Thyroid gland (tissue), 4 donors: ENCODE measurements at regions not wholly inside any gene's neighbourhood (a gene's known extent, or its start where the extent isn't known, plus 50 kb on each side); places are given as distances from the start of the nearest gene placed in this dataset.
"Not testable (repeated sequence)": the region's sequence is repeated elsewhere in the genome, so short reads cannot be mapped to it uniquely, and the experiment has no call there.

ENCODE experiments used
- DNase-seq, 2 donors: peaks; one replicate each; pipeline ENCODE4 v3.0.0-alpha.2; 2019
- H3K27ac ChIP-seq, 3 donors: fragments of 200-600 bp; sonication (generic); 1 replicate in 2 of 3; 2 replicates in 1 of 3; pipeline ENCODE4 v1.5.1; 2016 to 2019; ENCODE audit warnings: mild to moderate bottlenecking in 1 of 3, moderate library complexity in 1 of 3
- H3K27me3 ChIP-seq: fragments of 200-600 bp; sonication (generic); one replicate; pipeline ENCODE4 v1.5.1; 2019
- H3K36me3 ChIP-seq, 2 donors: fragments of 200-600 bp; sonication (generic); one replicate each; pipeline ENCODE4 v1.5.1; 2016 to 2019
- H3K4me1 ChIP-seq, 2 donors: fragments of 200-600 bp; sonication (generic); one replicate each; pipeline ENCODE4 v1.5.1; 2017 to 2019
- H3K4me3 ChIP-seq, 3 donors: fragments of 200-600 bp; sonication (generic); replicated peaks in 1 of 3; 1 replicate in 2 of 3; 2 replicates in 1 of 3; pipeline ENCODE4 v1.5.1; 2016; ENCODE audit warnings: mild to moderate bottlenecking in 1 of 3
- H3K9me3 ChIP-seq: fragments of 200-600 bp; sonication (generic); one replicate; pipeline ENCODE4 v1.5.1; 2017
- POLR2A ChIP-seq, 2 donors: fragments of 450-650 bp; IDR thresholded peaks; one replicate each; pipeline ENCODE4 v1.6.1; 2017; ENCODE audit warnings: antibody characterized with exemption in 2 of 2, mild to moderate bottlenecking in 2 of 2, moderate library complexity in 1 of 2
- WGBS, 2 donors: methylation state at CpG; one replicate each; pipeline ENCODE4 v1.1.5; 2017; 5-methylcytosine and 5-hydroxymethylcytosine counted together
- intact Hi-C: fragments of 100-400 bp; cut with DNase I; formaldehyde crosslinking; loops from one replicate; pipeline ENCODE4 v1.15.1; 2023
- TF ChIP-seq, protein P1 (sequence below), 6 experiments: fragments of 200-600 bp in 3 of 6; fragments of 450-650 bp in 3 of 6; sonication (generic) in 3 of 6; IDR thresholded peaks; one replicate each; pipeline ENCODE4 v1.5.1; 2016 to 2019; ENCODE audit warnings: antibody characterized with exemption in 6 of 6, mild to moderate bottlenecking in 2 of 6, inconsistent platforms in 1 of 6, moderate library complexity in 1 of 6

GRCh38 chr4:59664771-59665170, 1535.4 kb upstream of the ADGRL3 start:
- H3K36me3 ChIP-seq, result no peaks in the 10 kb centered on the region
- intact Hi-C loops, result no loop called here
- no peak overlapping the region for H3K4me3 ChIP-seq
- H3K27ac ChIP-seq, result no peak overlapping the region
- no peaks in the 10 kb centered on the region for H3K4me1 ChIP-seq
- no peak for DNase-seq
- H3K27me3 ChIP-seq, result no peaks in the 10 kb centered on the region
- WGBS, 2 donors, result 85 to 90% methylated on average over 1 of the region's 1 CpG
- no peaks in the 10 kb centered on the region for H3K9me3 ChIP-seq
- TF ChIP-seq POLR2A (IDR thresholded peaks at IDR 0.05), result no peak
- TF ChIP-seq, protein P1, sequence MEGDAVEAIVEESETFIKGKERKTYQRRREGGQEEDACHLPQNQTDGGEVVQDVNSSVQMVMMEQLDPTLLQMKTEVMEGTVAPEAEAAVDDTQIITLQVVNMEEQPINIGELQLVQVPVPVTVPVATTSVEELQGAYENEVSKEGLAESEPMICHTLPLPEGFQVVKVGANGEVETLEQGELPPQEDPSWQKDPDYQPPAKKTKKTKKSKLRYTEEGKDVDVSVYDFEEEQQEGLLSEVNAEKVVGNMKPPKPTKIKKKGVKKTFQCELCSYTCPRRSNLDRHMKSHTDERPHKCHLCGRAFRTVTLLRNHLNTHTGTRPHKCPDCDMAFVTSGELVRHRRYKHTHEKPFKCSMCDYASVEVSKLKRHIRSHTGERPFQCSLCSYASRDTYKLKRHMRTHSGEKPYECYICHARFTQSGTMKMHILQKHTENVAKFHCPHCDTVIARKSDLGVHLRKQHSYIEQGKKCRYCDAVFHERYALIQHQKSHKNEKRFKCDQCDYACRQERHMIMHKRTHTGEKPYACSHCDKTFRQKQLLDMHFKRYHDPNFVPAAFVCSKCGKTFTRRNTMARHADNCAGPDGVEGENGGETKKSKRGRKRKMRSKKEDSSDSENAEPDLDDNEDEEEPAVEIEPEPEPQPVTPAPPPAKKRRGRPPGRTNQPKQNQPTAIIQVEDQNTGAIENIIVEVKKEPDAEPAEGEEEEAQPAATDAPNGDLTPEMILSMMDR (IDR thresholded peaks at IDR 0.05), result no peak

- H3K36me3 ChIP-seq, result no peaks in the 10 kb centered on the region
- WGBS, 2 donors, result 84 to 89% methylated on average over 2 of the region's 2 CpGs
- DNase-seq, result no peak
- no peak overlapping the region for H3K4me3 ChIP-seq
- H3K27me3 ChIP-seq, result no peaks in the 10 kb centered on the region
- H3K9me3 ChIP-seq, result no peaks in the 10 kb centered on the region
- no peaks in the 10 kb centered on the region for H3K4me1 ChIP-seq
- no peak for TF ChIP-seq POLR2A (IDR thresholded peaks at IDR 0.05)
- TF ChIP-seq, protein P1 (IDR thresholded peaks at IDR 0.05), result no peak
- no peak overlapping the region for H3K27ac ChIP-seq
- intact Hi-C loops, result no loop called here
These were observed 1533.5 kb upstream of the ADGRL3 start for GRCh38 chr4:59666645-59667044.

GRCh38 chr4:59671037-59671436, 1529.1 kb upstream of the ADGRL3 start:
- 89 to 95% methylated on average over 1 of the region's 1 CpG for WGBS, 2 donors
- no peaks in the 10 kb centered on the region for H3K36me3 ChIP-seq
- H3K27me3 ChIP-seq, result no peaks in the 10 kb centered on the region

DNA sequence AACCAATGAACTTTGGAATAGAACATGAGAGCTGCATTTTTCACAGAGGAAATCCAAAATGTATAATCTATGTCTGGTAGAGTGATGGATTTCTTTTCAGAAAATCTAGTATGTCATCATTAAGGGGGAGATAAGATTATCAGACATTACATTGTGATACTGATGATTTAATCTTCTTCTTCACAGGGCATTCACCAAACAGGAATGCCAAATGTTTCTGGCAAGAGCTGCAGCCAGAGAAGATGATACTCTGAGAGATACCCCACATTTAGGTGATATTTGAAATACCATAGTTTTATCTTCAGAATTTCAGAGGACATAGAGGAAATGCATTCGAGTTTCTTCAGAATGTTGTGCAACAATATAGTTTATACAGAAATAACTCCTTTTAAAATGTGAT, 1523.7 kb upstream of the ADGRL3 start:
- Histone ChIP-seq H3K9me3 (no peaks in the 10 kb centered on the region), H3K27me3 (no peaks in the 10 kb centered on the region), H3K27ac (no peak overlapping the region), H3K36me3 (no peaks in the 10 kb centered on the region), H3K4me3 (no peak overlapping the region), H3K4me1 (no peaks in the 10 kb centered on the region)
- no peak for DNase-seq
- intact Hi-C loops, result no loop called here
- TF ChIP-seq, protein P1 (IDR thresholded peaks at IDR 0.05), result no peak
- TF ChIP-seq POLR2A (IDR thresholded peaks at IDR 0.05), result no peak
- 63 to 73% methylated on average over 1 of the region's 1 CpG for WGBS, 2 donors

More at GRCh38 chr4:59671037-59671436, 1529.1 kb upstream of the ADGRL3 start:
- intact Hi-C loops, result no loop called here
- TF ChIP-seq POLR2A (IDR thresholded peaks at IDR 0.05), result no peak
- TF ChIP-seq, protein P1 (IDR thresholded peaks at IDR 0.05), result no peak
- H3K4me1 ChIP-seq, result no peaks in the 10 kb centered on the region
- H3K9me3 ChIP-seq, result no peaks in the 10 kb centered on the region
- H3K27ac ChIP-seq, result no peak overlapping the region
- H3K4me3 ChIP-seq, result no peak overlapping the region
- no peak for DNase-seq

GRCh38 chr4:59676992-59677391, 1523.1 kb upstream of the ADGRL3 start:
- H3K9me3 ChIP-seq, H3K4me1 ChIP-seq, intact Hi-C loops, H3K27ac ChIP-seq, H3K4me3 ChIP-seq, H3K36me3 ChIP-seq, H3K27me3 ChIP-seq, DNase-seq: not testable (repeated sequence)
- WGBS, 2 donors, result 83 to 86% methylated on average over 2 of the region's 2 CpGs

DNA sequence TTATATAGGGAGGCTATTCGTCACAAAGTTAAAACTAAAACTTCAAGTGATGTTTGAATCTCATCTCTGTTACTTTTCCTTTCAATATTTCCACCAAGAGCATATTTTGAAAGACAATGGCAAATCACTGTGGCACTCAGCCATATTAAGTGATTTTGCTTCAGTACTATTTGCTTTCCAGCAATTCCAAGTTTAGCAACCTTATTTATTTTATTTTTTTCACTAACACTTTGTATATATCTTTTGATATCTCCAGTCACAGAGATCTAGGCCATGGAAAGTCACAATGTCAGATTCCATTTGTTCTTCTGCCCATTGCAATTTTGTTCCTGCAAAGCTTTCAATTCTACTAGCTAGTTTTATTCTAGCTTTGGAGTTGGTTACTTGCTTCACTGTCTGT, 1514.5 kb upstream of the ADGRL3 start:
- no peak overlapping the region for H3K4me3 ChIP-seq
- WGBS, 2 donors, result 87% methylated on average over 1 of the region's 1 CpG
- H3K27me3 ChIP-seq, result no peaks in the 10 kb centered on the region
- no peak overlapping the region for H3K27ac ChIP-seq
- TF ChIP-seq, protein P1 (IDR thresholded peaks at IDR 0.05), result no peak
- TF ChIP-seq POLR2A (IDR thresholded peaks at IDR 0.05), result no peak
- intact Hi-C loops, result no loop called here
- no peaks in the 10 kb centered on the region for H3K4me1 ChIP-seq
- no peak for DNase-seq
- H3K9me3 ChIP-seq, result no peaks in the 10 kb centered on the region
- no peaks in the 10 kb centered on the region for H3K36me3 ChIP-seq
